ENCODE measurements at regions not wholly inside any gene's neighbourhood (a gene's known extent, or its start where the extent isn't known, plus 50 kb on each side); places are given as distances from the start of the nearest gene placed in this dataset.

- TF ChIP-seq ELF4 (CRISPR knock-in tag; IDR thresholded peaks at IDR 0.05; ENCODE audit: low read depth) (no peak), USF2 (CRISPR knock-in tag; IDR thresholded peaks at IDR 0.05) (no peak), ZMAT4 (CRISPR knock-in tag; IDR thresholded peaks at IDR 0.05) (no peak), EMX1 (CRISPR knock-in tag; IDR thresholded peaks at IDR 0.05) (no peak), ZNF121 (CRISPR knock-in tag; IDR thresholded peaks at IDR 0.05) (no peak)
- no peaks in the 10 kb centered on the region for H3K9me3 Mint-ChIP-seq
- no peaks in the 10 kb centered on the region for H3K4me1 Mint-ChIP-seq
- ChIA-PET POLR2A (no interaction called here), CTCF (no interaction called here)
- ATAC-seq (no peak), DNase-seq (ENCODE audit: low spot score) (no peak)
- no peak overlapping the region for H3K27ac Mint-ChIP-seq
- H3K36me3 Mint-ChIP-seq, result no peaks in the 10 kb centered on the region
- H3K4me3 Mint-ChIP-seq, result no peak overlapping the region
- H3K27me3 Mint-ChIP-seq (ENCODE audit: low read depth), result no peaks in the 10 kb centered on the region; the same call in 1 of the 2 replicates
Observed at GRCh38 chr14:34172173-34172451, 221.2 kb upstream of the EGLN3 start.

- H3K27me3 Mint-ChIP-seq (ENCODE audit: low read depth), result no peaks in the 10 kb centered on the region; the same call in 1 of the 2 replicates
- H3K27ac Mint-ChIP-seq, result no peak overlapping the region
- H3K9me3 Mint-ChIP-seq, result no peaks in the 10 kb centered on the region
- POLR2A ChIA-PET, result no interaction called here
- no peaks in the 10 kb centered on the region for H3K4me1 Mint-ChIP-seq
- DNase-seq (ENCODE audit: low spot score) (no peak), ATAC-seq (no peak)
- TF ChIP-seq SP1 (CRISPR knock-in tag; conservative IDR thresholded peaks at IDR 0.05) (no peak), MYBL2 (CRISPR knock-in tag; IDR thresholded peaks at IDR 0.05) (no peak), TP53 (CRISPR knock-in tag; IDR thresholded peaks at IDR 0.05) (no peak), GTF2I (CRISPR knock-in tag; conservative IDR thresholded peaks at IDR 0.05) (no peak), ERG (CRISPR knock-in tag; IDR thresholded peaks at IDR 0.05) (no peak), GABPB1 (CRISPR knock-in tag; IDR thresholded peaks at IDR 0.05) (no peak), FOXK1 (CRISPR knock-in tag; IDR thresholded peaks at IDR 0.05) (no peak), IRF2 (CRISPR knock-in tag; IDR thresholded peaks at IDR 0.05; ENCODE audit: borderline replicate concordance, low read depth) (no peak), USF1 (CRISPR knock-in tag; IDR thresholded peaks at IDR 0.05) (no peak), MLX (CRISPR knock-in tag; IDR thresholded peaks at IDR 0.05) (no peak)
- H3K4me3 Mint-ChIP-seq, result no peak overlapping the region
- no peaks in the 10 kb centered on the region for H3K36me3 Mint-ChIP-seq
- CTCF ChIA-PET, result no interaction called here
Observed at GRCh38 chr14:34171431-34172172, 220.7 kb upstream of the EGLN3 start.

GRCh38 chr14:34170882-34171281 lies 220.0 kb upstream of the EGLN3 start:
- no peaks in the 10 kb centered on the region for H3K36me3 Mint-ChIP-seq
- POLR2A ChIA-PET, result no interaction called here
- no peaks in the 10 kb centered on the region for H3K9me3 Mint-ChIP-seq
- TF ChIP-seq NR2C2 (CRISPR knock-in tag; IDR thresholded peaks at IDR 0.05), result no peak
- TF ChIP-seq ATF6 (CRISPR knock-in tag; IDR thresholded peaks at IDR 0.05), result no peak
- TF ChIP-seq HMGA2 (CRISPR knock-in tag; IDR thresholded peaks at IDR 0.05), result no peak
- TF ChIP-seq NR3C1 (CRISPR knock-in tag; conservative IDR thresholded peaks at IDR 0.05; ENCODE audit: low read depth), result no peak
- TF ChIP-seq ZNF532 (CRISPR knock-in tag; IDR thresholded peaks at IDR 0.05; ENCODE audit: borderline replicate concordance), result no peak
- no peak for TF ChIP-seq ZNF121 (CRISPR knock-in tag; IDR thresholded peaks at IDR 0.05)
- no peak for TF ChIP-seq SMAD3 (CRISPR knock-in tag; IDR thresholded peaks at IDR 0.05; ENCODE audit: borderline replicate concordance)
- no peak for TF ChIP-seq FOXJ3 (CRISPR knock-in tag; IDR thresholded peaks at IDR 0.05; ENCODE audit: borderline replicate concordance)
- no peak for TF ChIP-seq GABPB1 (CRISPR knock-in tag; IDR thresholded peaks at IDR 0.05)
- no peak for TF ChIP-seq MLX (CRISPR knock-in tag; IDR thresholded peaks at IDR 0.05)

More at GRCh38 chr14:34170882-34171281, 220.0 kb upstream of the EGLN3 start:
- no peak overlapping the region for H3K27ac Mint-ChIP-seq
- H3K4me3 Mint-ChIP-seq, result no peak overlapping the region
- CTCF ChIA-PET, result no interaction called here
- no peak for ATAC-seq
- H3K4me1 Mint-ChIP-seq, result no peaks in the 10 kb centered on the region
- no peak for DNase-seq (ENCODE audit: low spot score)
- no peaks in the 10 kb centered on the region; the same call in 1 of the 2 replicates for H3K27me3 Mint-ChIP-seq (ENCODE audit: low read depth)
